SK-N-SH (cell line): ENCODE measurements at regions not wholly inside any gene's neighbourhood (a gene's known extent, or its start where the extent isn't known, plus 50 kb on each side); places are given as distances from the start of the nearest gene placed in this dataset.

ENCODE experiments used
- CTCF ChIA-PET: fragments of 300-600, 350-600 bp; formaldehyde crosslinking; extraction: SDS; loops from one replicate; lab custom pipeline; 2021; lab: Yijun Ruan, JAX
- POLR2A ChIA-PET: fragments of 350-600 bp; sonication (Branson Sonifier 250); formaldehyde crosslinking; extraction: SDS; loops from one replicate; lab custom pipeline; 2020; ENCODE audit warnings: antibody characterized with exemption, inconsistent platforms; lab: Yijun Ruan, JAX
- DNase-seq: peaks from one replicate; pipeline ENCODE4 v3.0.0; 2012
- H2AFZ ChIP-seq: fragments of 200-600 bp; sonication (generic); 2 replicates; pipeline ENCODE4 v1.8.1; 2016; ENCODE audit warnings: antibody characterized with exemption, mild to moderate bottlenecking, low read depth
- H3F3A ChIP-seq: fragments of 200-600 bp; sonication (generic); replicated peaks from 2 replicates; pipeline ENCODE3; 2016; ENCODE audit warnings: antibody characterized with exemption, mild to moderate bottlenecking; ENCODE audit not compliant: insufficient read depth
- H3K27ac ChIP-seq, 2 experiments: fragments of 200-500 bp in 1 of 2; fragments of 200-600 bp in 1 of 2; sonication (Bioruptor generic) in 1 of 2; sonication (generic), shearing (Covaris generic) in 1 of 2; 2 replicates each; pipeline versions ENCODE4 v1.5.1 to v1.6.1; 2014 to 2016; ENCODE audit warnings: low read depth in 2 of 2, inconsistent platforms in 1 of 2, low read length in 1 of 2, mild to moderate bottlenecking in 1 of 2, mixed read lengths in 1 of 2
- H3K27me3 ChIP-seq: fragments of 200-600 bp; sonication (generic), shearing (Covaris generic); 2 replicates; pipeline ENCODE4 v1.6.1; 2016; ENCODE audit warnings: mixed run types; ENCODE audit not compliant: insufficient read depth
- H3K36me3 ChIP-seq, 2 experiments: fragments of 200-500 bp in 1 of 2; fragments of 200-600 bp in 1 of 2; sonication (Bioruptor generic) in 1 of 2; sonication (generic) in 1 of 2; replicated peaks in 1 of 2; 2 replicates each; pipeline versions ENCODE3 to v1.5.1; 2014 to 2016; ENCODE audit warnings: low read length in 1 of 2, mild to moderate bottlenecking in 1 of 2; ENCODE audit not compliant: insufficient read depth in 2 of 2, control insufficient read depth in 1 of 2
- H3K4me1 ChIP-seq, 2 experiments: fragments of 200-500 bp in 1 of 2; fragments of 200-600 bp in 1 of 2; sonication (Bioruptor generic) in 1 of 2; sonication (generic), shearing (Covaris generic) in 1 of 2; 2 replicates each; pipeline versions ENCODE4 v1.5.1 to v1.6.1; 2014 to 2016; ENCODE audit warnings: low read depth in 1 of 2, low read length in 1 of 2, mixed run types in 1 of 2; ENCODE audit not compliant: insufficient read depth in 2 of 2, control insufficient read depth in 1 of 2
- H3K4me2 ChIP-seq: fragments of 200-600 bp; sonication (generic), shearing (Covaris generic); 2 replicates; pipeline ENCODE4 v1.6.1; 2017; ENCODE audit warnings: mixed run types
- H3K4me3 ChIP-seq, 2 experiments: fragments of 200-500 bp in 1 of 2; fragments of 200-600 bp in 1 of 2; sonication (Bioruptor generic) in 1 of 2; sonication (generic), shearing (Covaris generic) in 1 of 2; 2 replicates each; pipeline versions ENCODE4 v1.5.1 to v1.8.1; 2014 to 2016; ENCODE audit warnings: low read depth in 2 of 2, inconsistent platforms in 1 of 2, low read length in 1 of 2, mild to moderate bottlenecking in 1 of 2, mixed read lengths in 1 of 2, moderate library complexity in 1 of 2
- H3K79me2 ChIP-seq: fragments of 200-600 bp; sonication (generic); 2 replicates; pipeline ENCODE4 v1.8.1; 2017; ENCODE audit warnings: mild to moderate bottlenecking; ENCODE audit not compliant: insufficient read depth
- H3K9ac ChIP-seq: fragments of 200-600 bp; sonication (generic); 2 replicates; pipeline ENCODE4 v1.6.1; 2017; ENCODE audit warnings: mixed run types
- H3K9me2 ChIP-seq: fragments of 200-600 bp; sonication (generic); 2 replicates; pipeline ENCODE4 v1.6.1; 2017; ENCODE audit warnings: mixed run types
- H3K9me3 ChIP-seq: fragments of 200-600 bp; sonication (generic); 2 replicates; pipeline ENCODE4 v1.6.1; 2017; ENCODE audit warnings: mixed run types, mild to moderate bottlenecking, moderate library complexity
- H4K20me1 ChIP-seq: fragments of 200-600 bp; sonication (generic); 2 replicates; pipeline ENCODE4 v1.6.1; 2017; ENCODE audit warnings: mild to moderate bottlenecking, mixed run types; ENCODE audit not compliant: insufficient read depth
- CHD2 ChIP-seq: fragments of 150-350 bp; IDR thresholded peaks from 2 replicates; pipeline ENCODE4 v1.6.1; 2018; ENCODE audit warnings: low read length; ENCODE audit not compliant: partially characterized antibody
- ELF1 ChIP-seq: IDR thresholded peaks from 2 replicates; pipeline ENCODE4 v1.4.0; 2012
- FOSL2 ChIP-seq: IDR thresholded peaks from 2 replicates; pipeline ENCODE4 v1.4.0; 2012; ENCODE audit warnings: low read depth, mild to moderate bottlenecking, moderate library complexity, borderline replicate concordance
- FOXJ3 ChIP-seq: sonication (generic); formaldehyde crosslinking; IDR thresholded peaks from 2 replicates; pipeline ENCODE4 v1.5.1; 2020; ENCODE audit warnings: mild to moderate bottlenecking, missing genetic modification reagents
- GABPA ChIP-seq: IDR thresholded peaks from 2 replicates; pipeline ENCODE4 v1.4.0; 2012; ENCODE audit warnings: low read depth, mild to moderate bottlenecking
- GATA2 ChIP-seq: sonication (generic); formaldehyde crosslinking; IDR thresholded peaks from 2 replicates; pipeline ENCODE4 v1.5.0; 2020; ENCODE audit warnings: mild to moderate bottlenecking, missing genetic modification reagents
- IRF3 ChIP-seq: fragments of 150-350 bp; IDR thresholded peaks from 2 replicates; pipeline ENCODE4 v1.6.1; 2016; ENCODE audit warnings: mild to moderate bottlenecking, low read depth, low read length
- JUND ChIP-seq: IDR thresholded peaks from 2 replicates; pipeline ENCODE4 v1.4.0; 2012
- MAX ChIP-seq: IDR thresholded peaks from 2 replicates; pipeline ENCODE4 v1.4.0; 2012; ENCODE audit warnings: low read depth
- POLR2AphosphoS5 ChIP-seq: IDR thresholded peaks from 2 replicates; pipeline ENCODE4 v1.6.1; 2012; ENCODE audit warnings: low read depth, low read length
- RAD21 ChIP-seq: IDR thresholded peaks from 2 replicates; pipeline ENCODE4 v1.6.1; 2012; ENCODE audit warnings: mild to moderate bottlenecking, low read length
- RCOR1 ChIP-seq: fragments of 150-350 bp; IDR thresholded peaks from 2 replicates; pipeline ENCODE4 v1.6.1; 2017; ENCODE audit warnings: antibody characterized with exemption, low read length
- REST ChIP-seq: IDR thresholded peaks from 2 replicates; pipeline ENCODE4 v1.6.1; 2012; ENCODE audit warnings: mild to moderate bottlenecking, low read depth, low read length, moderate library complexity
- SIN3A ChIP-seq: IDR thresholded peaks from 2 replicates; pipeline ENCODE4 v1.6.1; 2012; ENCODE audit warnings: low read depth, mild to moderate bottlenecking, low read length, moderate library complexity, borderline replicate concordance
- SMC3 ChIP-seq: IDR thresholded peaks from 2 replicates; pipeline ENCODE4 v1.6.1; 2012; ENCODE audit warnings: low read depth, low read length, improper control_type of control experiment
- TCF12 ChIP-seq: IDR thresholded peaks from 2 replicates; pipeline ENCODE4 v1.4.0; 2012
- TEAD4 ChIP-seq: IDR thresholded peaks from 2 replicates; pipeline ENCODE4 v1.4.0; 2012; ENCODE audit warnings: mild to moderate bottlenecking, borderline replicate concordance; ENCODE audit not compliant: insufficient read depth
- YY1 ChIP-seq: IDR thresholded peaks from 2 replicates; pipeline ENCODE4 v1.4.0; 2012; ENCODE audit warnings: low read depth, mild to moderate bottlenecking
- WGBS: methylation state at CpG from one replicate; pipeline ENCODE4 v1.1.6; 2017; ENCODE audit warnings: low lambda C conversion rate; 5-methylcytosine and 5-hydroxymethylcytosine counted together
- TF ChIP-seq, protein P1 (sequence below): fragments of 150-350 bp; IDR thresholded peaks from 2 replicates; pipeline ENCODE4 v1.6.1; 2017; ENCODE audit warnings: antibody characterized with exemption, low read length, low read depth, borderline replicate concordance

DNA sequence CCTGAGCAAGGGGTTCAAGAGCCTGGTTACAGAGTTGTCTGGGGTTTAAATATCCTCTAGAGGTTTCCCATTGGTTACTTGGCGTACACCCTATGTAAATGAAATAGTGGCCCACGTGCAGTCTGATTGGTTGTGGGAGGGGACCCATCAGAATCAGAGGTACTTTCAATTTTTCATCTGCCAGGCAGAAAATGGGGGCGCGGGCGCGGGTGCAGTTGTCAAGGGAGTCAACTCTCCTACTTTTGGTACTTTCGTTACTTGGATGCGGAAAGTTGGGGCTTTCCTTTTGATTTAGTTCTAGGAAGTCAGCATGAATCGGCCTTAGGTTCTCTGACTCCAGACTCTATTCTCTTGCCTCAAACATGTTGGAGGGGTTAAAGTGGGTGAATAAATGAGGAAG, 83.2 kb downstream of the DNAJB9 start:
- ChIA-PET POLR2A (no interaction called here), CTCF (no interaction called here)
- H3K4me3 ChIP-seq = no peak overlapping the region
- H3K4me2 ChIP-seq = no peak overlapping the region
- TF ChIP-seq JUND (no peak), GATA2 (no peak), MAX (no peak), CHD2 (no peak), TCF12 (no peak), RCOR1 (no peak), TEAD4 (no peak), ELF1 (no peak), SIN3A (no peak), RAD21 (no peak), YY1 (no peak), GABPA (no peak)
- TF ChIP-seq, protein P1, sequence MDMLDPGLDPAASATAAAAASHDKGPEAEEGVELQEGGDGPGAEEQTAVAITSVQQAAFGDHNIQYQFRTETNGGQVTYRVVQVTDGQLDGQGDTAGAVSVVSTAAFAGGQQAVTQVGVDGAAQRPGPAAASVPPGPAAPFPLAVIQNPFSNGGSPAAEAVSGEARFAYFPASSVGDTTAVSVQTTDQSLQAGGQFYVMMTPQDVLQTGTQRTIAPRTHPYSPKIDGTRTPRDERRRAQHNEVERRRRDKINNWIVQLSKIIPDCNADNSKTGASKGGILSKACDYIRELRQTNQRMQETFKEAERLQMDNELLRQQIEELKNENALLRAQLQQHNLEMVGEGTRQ = no peak
- WGBS = 71% methylated on average over 9 of the region's 9 CpGs
- no peak for DNase-seq
- no peaks in the 10 kb centered on the region for H3K9me2 ChIP-seq
- H3K4me1 ChIP-seq = no peaks in the 10 kb centered on the region; a peak in 3 of 4 replicates
- no peaks in the 10 kb centered on the region for H3K79me2 ChIP-seq
- no peak overlapping the region for H3K27ac ChIP-seq
- H3K9ac ChIP-seq = no peak overlapping the region
- no peaks in the 10 kb centered on the region for H3F3A ChIP-seq
- no peaks in the 10 kb centered on the region for H3K9me3 ChIP-seq
- no peaks in the 10 kb centered on the region for H3K27me3 ChIP-seq
- H2AFZ ChIP-seq = no peak overlapping the region
- H3K36me3 ChIP-seq = no peaks in the 10 kb centered on the region
- H4K20me1 ChIP-seq = no peaks in the 10 kb centered on the region

DNA sequence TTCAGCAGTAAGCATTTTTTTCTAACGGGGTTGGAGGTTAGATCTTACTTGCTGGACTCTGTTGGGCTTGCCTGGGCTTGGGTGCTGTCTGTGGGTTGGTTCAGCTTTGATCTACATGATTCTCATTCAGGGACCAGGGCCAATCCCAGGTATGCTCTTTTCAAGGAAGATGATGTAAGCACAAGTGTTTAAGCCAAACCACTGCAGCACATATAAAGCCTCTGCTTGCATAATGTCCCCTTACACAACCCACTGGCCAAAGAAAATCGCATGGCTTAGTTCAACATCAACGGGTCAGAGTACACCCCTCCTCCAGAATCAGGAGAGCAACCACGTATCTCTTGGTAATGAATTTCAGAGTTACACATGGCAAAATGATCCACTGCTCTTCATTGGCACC, 83.9 kb downstream of the DNAJB9 start:
- CTCF ChIA-PET = no interaction called here
- Histone ChIP-seq H3K9ac (no peak overlapping the region), H3K27ac (no peak overlapping the region), H3K79me2 (no peaks in the 10 kb centered on the region), H3K4me3 (no peak overlapping the region), H3K9me2 (no peaks in the 10 kb centered on the region), H2AFZ (no peak overlapping the region), H4K20me1 (no peaks in the 10 kb centered on the region), H3K27me3 (no peaks in the 10 kb centered on the region), H3K36me3 (no peaks in the 10 kb centered on the region), H3K9me3 (no peaks in the 10 kb centered on the region), H3K4me2 (no peak overlapping the region), H3F3A (no peaks in the 10 kb centered on the region), H3K4me1 (no peaks in the 10 kb centered on the region; a peak in 3 of 4 replicates)
- no peak for DNase-seq
- POLR2A ChIA-PET = no interaction called here
- WGBS = 20% methylated on average over 4 of the region's 4 CpGs
- no peak for TF ChIP-seq MAX
- TF ChIP-seq FOXJ3 (CRISPR knock-in tag) = no peak
- no peak for TF ChIP-seq RAD21
- no peak for TF ChIP-seq SIN3A
- no peak for TF ChIP-seq REST
- TF ChIP-seq IRF3 = no peak
- no peak for TF ChIP-seq JUND
- no peak for TF ChIP-seq SMC3
- TF ChIP-seq TCF12 = no peak
- TF ChIP-seq FOSL2 = no peak
- TF ChIP-seq ELF1 = no peak
- TF ChIP-seq POLR2AphosphoS5 = no peak
